Glutamatergic neuron (in vitro differentiated cells): ENCODE measurements at regions not wholly inside any gene's neighbourhood (a gene's known extent, or its start where the extent isn't known, plus 50 kb on each side); places are given as distances from the start of the nearest gene placed in this dataset.

Experiments used
- DNase-seq: peaks from one replicate; pipeline ENCODE4 v3.0.0; 2022
- H3K27ac Mint-ChIP-seq: one replicate; pipeline ENCODE4 v1.8.0; 2020; ENCODE audit warnings: mild to moderate bottlenecking, mixed read lengths, inconsistent platforms; ENCODE audit not compliant: unreplicated experiment
- H3K27me3 Mint-ChIP-seq: one replicate; pipeline ENCODE4 v1.8.0; 2020; ENCODE audit warnings: mild to moderate bottlenecking, moderate library complexity, mixed read lengths, inconsistent platforms; ENCODE audit not compliant: unreplicated experiment
- H3K36me3 Mint-ChIP-seq: one replicate; pipeline ENCODE4 v1.8.0; 2020; ENCODE audit warnings: mild to moderate bottlenecking, mixed read lengths, inconsistent platforms; ENCODE audit not compliant: unreplicated experiment
- H3K4me1 Mint-ChIP-seq: one replicate; pipeline ENCODE4 v1.8.0; 2020; ENCODE audit warnings: mild to moderate bottlenecking, low read depth, mixed read lengths, inconsistent platforms; ENCODE audit not compliant: unreplicated experiment
- H3K4me3 Mint-ChIP-seq: one replicate; pipeline ENCODE4 v1.8.0; 2020; ENCODE audit warnings: mild to moderate bottlenecking, mixed read lengths, inconsistent platforms; ENCODE audit not compliant: unreplicated experiment
- H3K9me3 Mint-ChIP-seq: one replicate; pipeline ENCODE4 v1.8.0; 2020; ENCODE audit warnings: mild to moderate bottlenecking, moderate library complexity, mixed read lengths, inconsistent platforms; ENCODE audit not compliant: unreplicated experiment
- CTCF ChIP-seq: fragments of 200-600 bp; sonication (generic); IDR thresholded peaks from one replicate; pipeline ENCODE4 v1.5.0; 2021; ENCODE audit not compliant: partially characterized antibody, unreplicated experiment

GRCh38 chr10:126851414-126852108 lies 53.7 kb upstream of the DOCK1 start:
- Mint-ChIP-seq H3K4me3 (no peak overlapping the region), H3K36me3 (no peaks in the 10 kb centered on the region), H3K9me3 (no peaks in the 10 kb centered on the region), H3K27ac (no peak overlapping the region), H3K4me1 (no peaks in the 10 kb centered on the region), H3K27me3 (peaks cover 1% of the 10 kb centered on the region)
- DNase-seq: no peak
- no peak for TF ChIP-seq CTCF

GRCh38 chr10:126854726-126855495 lies 50.3 kb upstream of the DOCK1 start:
- DNase-seq: no peak
- H3K4me1 Mint-ChIP-seq: no peaks in the 10 kb centered on the region
- H3K4me3 Mint-ChIP-seq: no peak overlapping the region
- peaks cover 1% of the 10 kb centered on the region for H3K9me3 Mint-ChIP-seq
- H3K36me3 Mint-ChIP-seq: no peaks in the 10 kb centered on the region
- H3K27ac Mint-ChIP-seq: no peak overlapping the region
- H3K27me3 Mint-ChIP-seq: peaks cover 4% of the 10 kb centered on the region
- TF ChIP-seq CTCF: no peak
